RWPE2 (cell line): ENCODE measurements at regions not wholly inside any gene's neighbourhood (a gene's known extent, or its start where the extent isn't known, plus 50 kb on each side); places are given as distances from the start of the nearest gene placed in this dataset.

Source experiments
- ATAC-seq: fragments of 200-7000 bp; cut with Tn5 transposase; 3 replicates; pipeline ENCODE4 v1.9.1; 2021; ENCODE audit warnings: low read depth
- DNase-seq: peaks from one replicate; pipeline ENCODE4 v3.0.0-alpha.2; 2020; ENCODE audit warnings: low spot score
- H3K27ac ChIP-seq: fragments of 450-650 bp; 2 replicates; pipeline ENCODE4 v1.5.1; 2017; ENCODE audit warnings: mild to moderate bottlenecking; ENCODE audit not compliant: poor library complexity, severe bottlenecking
- H3K27me3 ChIP-seq: fragments of 250-450 bp; sonication (Bioruptor Pico); 2 replicates; pipeline ENCODE4 v1.5.1; 2021; ENCODE audit warnings: mild to moderate bottlenecking, moderate library complexity; ENCODE audit not compliant: insufficient read depth, poor library complexity, severe bottlenecking
- H3K36me3 ChIP-seq: fragments of 250-450 bp; sonication (Bioruptor Pico); 2 replicates; pipeline ENCODE4 v1.5.1; 2020; ENCODE audit warnings: low read depth, mild to moderate bottlenecking, moderate library complexity
- H3K4me1 ChIP-seq: fragments of 250-450 bp; sonication (Bioruptor Pico); 2 replicates; pipeline ENCODE4 v1.5.1; 2021; ENCODE audit warnings: mild to moderate bottlenecking, moderate library complexity; ENCODE audit not compliant: insufficient read depth, poor library complexity, severe bottlenecking
- H3K4me3 ChIP-seq: fragments of 250-450 bp; sonication (Bioruptor Pico); 2 replicates; pipeline ENCODE4 v1.5.1; 2021; ENCODE audit warnings: mild to moderate bottlenecking, moderate library complexity; ENCODE audit not compliant: severe bottlenecking
- H3K9me3 ChIP-seq: fragments of 250-450 bp; sonication (Bioruptor Pico); 2 replicates; pipeline ENCODE4 v1.5.1; 2021; ENCODE audit warnings: mild to moderate bottlenecking, moderate library complexity; ENCODE audit not compliant: severe bottlenecking
- CTCF ChIP-seq: fragments of 450-650 bp; IDR thresholded peaks from one replicate; pipeline ENCODE4 v1.5.1; 2017; ENCODE audit warnings: mild to moderate bottlenecking, moderate library complexity; ENCODE audit not compliant: poor library complexity, severe bottlenecking

DNA sequence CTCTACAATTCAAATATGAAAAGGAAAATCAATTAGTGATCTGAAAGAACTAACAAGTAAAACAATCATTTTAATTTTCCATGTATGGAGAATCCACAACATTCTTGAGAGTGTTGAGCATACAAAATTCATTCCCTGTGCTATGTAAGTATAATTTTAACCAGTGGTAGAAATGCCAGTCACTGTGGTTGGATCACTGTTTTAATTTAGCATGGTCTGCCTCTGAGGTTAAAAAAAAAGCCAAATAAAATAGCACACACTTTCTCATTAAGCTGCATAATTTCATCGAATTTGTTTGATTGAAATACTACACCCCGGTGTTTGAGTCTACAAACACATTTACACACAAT is 185.5 kb upstream of the STS start:
- Histone ChIP-seq H3K4me1 (no peaks in the 10 kb centered on the region), H3K4me3 (no peak overlapping the region), H3K27me3 (no peaks in the 10 kb centered on the region), H3K27ac (no peak overlapping the region), H3K9me3 (no peaks in the 10 kb centered on the region), H3K36me3 (no peaks in the 10 kb centered on the region)
- DNase-seq (no peak), ATAC-seq (no peak)
- TF ChIP-seq CTCF: no peak

DNA sequence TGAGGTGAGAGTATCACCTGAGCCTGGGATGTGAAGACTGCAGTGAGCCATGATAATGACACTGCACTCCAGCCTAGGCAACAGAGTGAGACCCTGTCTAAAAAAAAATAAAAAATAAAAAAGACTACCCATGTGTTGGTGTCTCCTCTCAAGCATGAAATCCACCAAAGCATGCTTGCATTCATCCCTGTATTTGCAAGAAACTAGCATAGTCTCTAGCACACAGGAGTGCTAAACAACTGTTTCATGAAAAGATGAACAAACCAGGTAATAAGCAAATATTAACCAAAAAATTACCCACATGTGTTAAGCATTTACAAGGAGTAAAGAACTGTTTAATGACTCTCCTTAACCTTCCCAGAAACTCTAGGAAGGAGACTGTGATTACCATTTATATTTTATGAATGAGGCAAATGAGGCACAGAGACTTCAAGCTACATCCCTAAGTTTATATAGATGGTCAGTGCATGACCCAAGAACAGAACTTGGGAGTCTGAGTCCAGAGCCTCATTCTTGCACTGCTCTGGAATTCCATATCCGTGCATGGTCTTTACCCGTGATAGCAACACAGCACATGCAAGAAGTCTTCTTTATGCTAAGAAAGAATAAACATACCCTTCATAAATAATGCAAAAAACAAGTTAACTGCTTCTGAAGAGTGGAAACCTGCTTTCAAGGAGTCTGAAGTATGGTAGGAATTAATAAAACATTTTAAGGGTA is 186.1 kb upstream of the STS start:
- Histone ChIP-seq H3K4me1 (no peaks in the 10 kb centered on the region), H3K9me3 (no peaks in the 10 kb centered on the region), H3K36me3 (no peaks in the 10 kb centered on the region), H3K27ac (no peak overlapping the region), H3K27me3 (no peaks in the 10 kb centered on the region), H3K4me3 (no peak overlapping the region)
- ATAC-seq (no peak), DNase-seq (no peak)
- no peak for TF ChIP-seq CTCF

GRCh38 chrX:6959006-6959405 is 188.5 kb upstream of the STS start:
- no peak overlapping the region for H3K27ac ChIP-seq
- no peaks in the 10 kb centered on the region for H3K9me3 ChIP-seq
- H3K4me3 ChIP-seq: no peak overlapping the region
- no peaks in the 10 kb centered on the region for H3K36me3 ChIP-seq
- ATAC-seq: no peak
- no peak for DNase-seq
- no peaks in the 10 kb centered on the region for H3K4me1 ChIP-seq
- no peaks in the 10 kb centered on the region for H3K27me3 ChIP-seq
- TF ChIP-seq CTCF: no peak

DNA sequence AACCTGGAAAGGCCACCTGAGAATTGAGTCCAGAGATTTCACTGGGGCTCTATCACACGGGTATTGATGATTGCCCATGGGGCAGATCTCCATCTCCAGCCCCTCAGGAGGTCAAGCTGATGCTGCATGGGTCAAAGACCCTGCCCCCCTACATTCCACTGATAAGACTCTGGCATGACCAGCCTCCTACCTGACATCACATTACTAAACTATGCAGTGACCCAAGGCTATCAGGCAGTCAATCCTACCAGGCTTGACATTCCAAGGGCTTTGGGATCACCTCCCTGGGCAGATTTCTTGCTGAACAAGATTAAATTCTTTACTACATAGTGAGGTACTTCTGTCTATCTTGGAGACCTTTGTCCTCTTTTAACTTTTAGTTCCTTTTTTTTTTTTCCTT is 192.7 kb upstream of the STS start:
- DNase-seq (no peak), ATAC-seq (no peak)
- TF ChIP-seq CTCF: no peak
- Histone ChIP-seq H3K27ac (no peak overlapping the region), H3K36me3 (no peaks in the 10 kb centered on the region), H3K27me3 (no peaks in the 10 kb centered on the region), H3K9me3 (no peaks in the 10 kb centered on the region), H3K4me1 (no peaks in the 10 kb centered on the region), H3K4me3 (no peak overlapping the region)

DNA sequence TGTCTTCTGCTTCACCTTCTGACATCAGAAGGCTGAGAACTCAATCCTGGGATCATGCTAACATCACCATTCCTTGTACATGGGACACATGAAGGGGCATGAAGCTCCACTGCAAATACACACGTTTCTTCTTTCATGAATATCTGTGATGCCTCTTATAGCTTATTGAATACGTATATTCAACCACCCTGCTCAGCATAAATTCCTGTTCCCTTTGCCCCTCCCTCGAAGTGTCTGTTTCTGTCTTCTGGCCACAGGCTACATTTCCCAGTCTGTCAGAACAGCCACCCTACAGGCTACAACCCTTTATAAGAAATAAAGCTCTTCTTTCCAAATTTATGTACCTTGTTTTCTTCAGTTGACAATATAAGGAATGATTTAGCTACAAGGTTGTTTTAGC is 201.3 kb upstream of the STS start:
- no peaks in the 10 kb centered on the region for H3K4me1 ChIP-seq
- H3K36me3 ChIP-seq: no peaks in the 10 kb centered on the region
- H3K27ac ChIP-seq: no peak overlapping the region
- TF ChIP-seq CTCF: no peak
- H3K27me3 ChIP-seq: no peaks in the 10 kb centered on the region
- no peaks in the 10 kb centered on the region for H3K9me3 ChIP-seq
- no peak overlapping the region for H3K4me3 ChIP-seq
- no peak for DNase-seq
- ATAC-seq: no peak
